Esophagus muscularis mucosa (tissue), 4 donors: ENCODE measurements at regions not wholly inside any gene's neighbourhood (a gene's known extent, or its start where the extent isn't known, plus 50 kb on each side); places are given as distances from the start of the nearest gene placed in this dataset.
"Not testable (repeated sequence)": the region's sequence is repeated elsewhere in the genome, so short reads cannot be mapped to it uniquely, and the experiment has no call there.

Source experiments
- DNase-seq: peaks from one replicate; pipeline ENCODE4 v3.0.0-alpha.2; 2017; ENCODE audit errors: extremely low spot score
- H3K27ac ChIP-seq, 4 donors: fragments of 200-600 bp; sonication (generic); replicated peaks in 1 of 4; 1 replicate in 3 of 4; 2 replicates in 1 of 4; pipeline ENCODE4 v1.5.1; 2016 to 2019; ENCODE audit warnings: mild to moderate bottlenecking in 1 of 4
- H3K27me3 ChIP-seq, 4 donors: fragments of 200-600 bp; sonication (generic); one replicate each; pipeline versions ENCODE4 v1.5.1 to v1.6.0; 2016 to 2019
- H3K36me3 ChIP-seq, 4 donors: fragments of 200-600 bp; sonication (generic); one replicate each; pipeline ENCODE4 v1.5.1; 2016 to 2019
- H3K4me1 ChIP-seq, 4 donors: fragments of 200-600 bp; sonication (generic); one replicate each; pipeline ENCODE4 v1.5.1; 2016 to 2019
- H3K4me3 ChIP-seq, 4 donors: fragments of 200-600 bp; sonication (generic); 1 replicate in 2 of 4; 2 replicates in 2 of 4; pipeline ENCODE4 v1.5.1; 2016 to 2019; ENCODE audit warnings: mild to moderate bottlenecking in 4 of 4, moderate library complexity in 1 of 4
- H3K9me3 ChIP-seq, 4 donors: fragments of 200-600 bp; sonication (generic); 1 replicate in 3 of 4; 2 replicates in 1 of 4; pipeline ENCODE4 v1.5.1; 2016 to 2019
- WGBS: methylation state at CpG from one replicate; pipeline ENCODE4 v1.1.5; 2018; 5-methylcytosine and 5-hydroxymethylcytosine counted together
- intact Hi-C: fragments of 100-400 bp; cut with DNase I; formaldehyde crosslinking; loops from one replicate; pipeline ENCODE4 v1.15.1; 2023

- H3K27ac ChIP-seq, H3K9me3 ChIP-seq, intact Hi-C loops, H3K36me3 ChIP-seq, H3K4me3 ChIP-seq, H3K27me3 ChIP-seq, DNase-seq, H3K4me1 ChIP-seq: not testable (repeated sequence)
- 89% methylated on average over 3 of the region's 4 CpGs for WGBS
Measured at GRCh38 chr9:40592406-40592805, 536.1 kb downstream of the FOXD4L6 start.

DNA sequence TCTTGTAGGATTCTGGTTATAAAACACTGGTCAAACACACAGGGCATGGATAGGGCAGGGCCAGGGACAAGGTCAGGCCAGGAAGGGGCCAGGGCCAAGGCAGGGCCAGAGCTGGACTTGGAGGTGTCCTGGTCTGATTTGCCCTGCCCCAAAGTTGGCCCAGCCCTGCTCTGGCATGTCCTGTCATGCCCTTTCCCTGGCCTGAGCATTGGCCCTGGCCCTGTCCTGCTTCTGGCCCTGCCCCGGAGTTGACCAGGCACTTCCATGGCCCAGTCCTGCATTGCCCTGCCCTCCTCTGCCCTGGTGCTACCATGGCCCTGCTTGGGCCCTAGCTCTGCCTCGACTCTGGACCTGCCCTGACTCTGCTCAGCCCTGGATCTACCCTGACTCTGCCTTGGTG is 536.6 kb downstream of the FOXD4L6 start:
- 80% methylated on average over 1 of the region's 2 CpGs for WGBS
- H3K36me3 ChIP-seq, H3K27ac ChIP-seq, intact Hi-C loops, H3K4me1 ChIP-seq, H3K9me3 ChIP-seq, DNase-seq, H3K4me3 ChIP-seq, H3K27me3 ChIP-seq: not testable (repeated sequence)

DNA sequence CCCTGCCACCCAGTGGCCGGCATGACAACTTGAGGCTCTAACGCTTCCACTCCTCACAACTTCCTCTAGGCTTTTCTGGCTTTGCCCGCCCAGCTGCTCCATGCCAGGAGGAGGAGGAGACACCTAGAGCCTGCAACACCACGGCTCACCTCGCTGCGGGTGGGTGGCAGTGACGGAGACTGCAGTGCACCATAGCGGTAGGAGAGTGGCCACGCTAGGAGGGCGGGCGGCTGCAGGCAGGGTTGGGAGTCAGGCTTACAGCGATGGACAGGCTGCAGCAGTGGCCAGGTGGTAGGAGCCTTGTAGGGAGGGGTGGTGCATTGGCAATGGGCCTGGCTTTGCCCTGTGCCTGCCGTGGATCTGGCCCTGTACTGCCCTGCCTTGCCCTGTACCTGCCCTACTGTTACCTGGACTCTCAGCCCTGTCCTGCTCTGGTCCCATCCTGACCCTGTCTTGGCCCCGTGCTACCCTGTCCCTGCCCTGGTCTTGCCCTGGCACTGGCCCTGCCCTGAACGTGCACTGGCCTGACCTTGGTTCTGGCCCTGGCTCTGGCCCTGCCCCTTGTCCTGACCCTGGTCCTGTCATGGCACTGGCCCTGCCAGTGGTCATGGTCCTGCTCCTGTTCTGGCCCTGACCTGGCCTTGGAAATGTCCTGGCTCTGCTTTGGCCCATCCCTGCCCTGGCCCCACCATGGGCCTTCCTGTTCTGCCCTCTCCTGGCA is 540.8 kb downstream of the FOXD4L6 start:
- H3K9me3 ChIP-seq, H3K27ac ChIP-seq, H3K4me1 ChIP-seq, H3K4me3 ChIP-seq, intact Hi-C loops, DNase-seq, H3K27me3 ChIP-seq, H3K36me3 ChIP-seq: not testable (repeated sequence)
- WGBS: 90% methylated on average over 9 of the region's 15 CpGs

DNA sequence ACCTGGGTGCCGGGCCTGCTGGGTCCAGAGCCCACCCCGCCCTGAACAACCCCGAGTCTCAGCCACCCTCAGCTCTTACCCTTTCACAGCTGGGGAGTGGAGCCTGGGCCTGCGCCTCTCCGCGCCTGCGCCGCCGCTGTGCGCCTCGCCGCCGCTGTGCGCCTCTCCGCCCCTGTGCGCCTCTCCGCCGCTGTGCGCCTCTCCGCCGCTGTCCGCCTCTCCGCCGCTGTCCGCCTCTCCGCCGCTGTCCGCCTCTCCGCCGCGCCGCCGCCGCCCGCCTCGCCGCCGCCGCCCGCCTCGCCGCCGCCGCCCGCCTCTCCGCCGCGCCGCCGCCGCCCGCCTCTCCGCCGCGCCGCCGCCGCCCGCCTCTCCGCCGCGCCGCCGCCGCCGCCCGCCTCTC is 544.4 kb downstream of the FOXD4L6 start:
- H3K9me3 ChIP-seq, H3K27me3 ChIP-seq, H3K27ac ChIP-seq, intact Hi-C loops, H3K36me3 ChIP-seq, DNase-seq, H3K4me1 ChIP-seq: not testable (repeated sequence)
- WGBS: 61% methylated on average over 9 of the region's 67 CpGs
- peak overlapping the region in 2 of 4 donors; percentile 38 to 53 for H3K4me3 ChIP-seq

DNA sequence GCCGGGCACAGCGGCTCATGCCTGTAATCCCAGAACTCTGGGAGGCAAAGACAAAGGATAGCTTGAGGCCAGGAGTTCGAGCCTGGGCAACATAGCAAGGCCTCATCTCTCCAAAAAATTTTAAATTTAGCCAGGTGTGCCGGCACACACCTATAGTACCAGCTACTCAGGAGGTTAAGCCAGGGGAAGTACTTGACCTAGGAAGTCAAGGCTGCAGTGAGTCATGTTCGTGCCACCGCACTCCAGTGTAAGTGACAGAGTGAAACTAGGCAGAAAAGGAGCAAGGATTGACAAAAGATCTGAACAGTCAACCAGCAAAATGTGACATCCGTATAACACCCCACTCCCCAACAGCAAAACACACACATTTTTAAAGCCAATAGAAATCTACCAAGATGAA is 545.3 kb downstream of the FOXD4L6 start:
- H3K9me3 ChIP-seq, intact Hi-C loops, H3K27ac ChIP-seq, H3K4me1 ChIP-seq, H3K27me3 ChIP-seq, DNase-seq, H3K36me3 ChIP-seq: not testable (repeated sequence)
- WGBS: 60% methylated on average over 6 of the region's 7 CpGs
- peak overlapping the region in 1 of 4 donors; percentile 20 for H3K4me3 ChIP-seq

DNA sequence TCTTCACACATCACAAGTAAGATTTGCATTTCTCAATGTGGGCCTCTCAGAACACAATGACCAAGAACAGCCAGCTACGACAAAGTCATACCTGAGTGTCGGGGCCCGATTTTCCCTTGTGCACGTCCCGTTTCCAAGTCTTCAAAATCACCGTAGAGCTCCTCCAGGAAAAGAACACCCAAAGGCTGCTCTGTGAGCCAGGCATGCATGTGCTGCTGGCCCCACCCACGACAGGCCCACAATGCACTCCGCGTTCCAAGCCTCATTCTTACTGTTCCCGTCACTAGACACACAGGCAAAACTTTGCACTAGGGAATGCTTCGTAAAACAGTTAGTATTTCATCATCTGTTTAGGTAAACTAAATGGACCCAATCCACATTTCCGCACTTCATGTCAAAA is 549.6 kb downstream of the FOXD4L6 start:
- H3K27ac ChIP-seq, DNase-seq, intact Hi-C loops, H3K36me3 ChIP-seq, H3K9me3 ChIP-seq, H3K27me3 ChIP-seq, H3K4me3 ChIP-seq, H3K4me1 ChIP-seq: not testable (repeated sequence)
- WGBS: 94% methylated on average over 12 of the region's 12 CpGs
